HPDE6-E6E7 (cell line): ENCODE measurements at regions not wholly inside any gene's neighbourhood (a gene's known extent, or its start where the extent isn't known, plus 50 kb on each side); places are given as distances from the start of the nearest gene placed in this dataset.

Experiments
- DNase-seq: peaks from one replicate; pipeline ENCODE4 v3.0.0; 2011; ENCODE audit warnings: missing footprints; ENCODE audit errors: extremely low spot score

- no peak for DNase-seq
Measured at GRCh38 chr1:218575079-218575478, 229.9 kb downstream of the TGFB2 start.

GRCh38 chr1:218575856-218576255 is 230.7 kb downstream of the TGFB2 start:
- DNase-seq, result no peak

GRCh38 chr1:218582646-218583045 is 237.5 kb downstream of the TGFB2 start:
- DNase-seq, result no peak

- DNase-seq, result no peak
Measured at GRCh38 chr1:218584418-218585155, 239.5 kb downstream of the TGFB2 start.

GRCh38 chr1:218585511-218586184 is 240.5 kb downstream of the TGFB2 start:
- peak; percentile 87 for DNase-seq

GRCh38 chr1:218587900-218588299 is 242.8 kb downstream of the TGFB2 start:
- DNase-seq, result no peak

- DNase-seq, result no peak
Measured at GRCh38 chr1:218588540-218589172, 243.5 kb downstream of the TGFB2 start.

GRCh38 chr1:218589487-218589886 is 244.4 kb downstream of the TGFB2 start:
- no peak for DNase-seq

- no peak for DNase-seq
Measured at GRCh38 chr1:218591966-218592365, 246.8 kb downstream of the TGFB2 start.

GRCh38 chr1:218592688-218593087 is 247.6 kb downstream of the TGFB2 start:
- no peak for DNase-seq

- peak; percentile 35 for DNase-seq
Measured at GRCh38 chr1:218600968-218601367, 255.8 kb downstream of the TGFB2 start.

- no peak for DNase-seq
Measured at GRCh38 chr1:218604217-218604616, 259.1 kb downstream of the TGFB2 start.

GRCh38 chr1:218611916-218612585 is 266.9 kb downstream of the TGFB2 start:
- DNase-seq, result no peak

GRCh38 chr1:218613105-218613504 is 268.0 kb downstream of the TGFB2 start:
- DNase-seq, result no peak

- no peak for DNase-seq
Measured at GRCh38 chr1:218614031-218614430, 268.9 kb downstream of the TGFB2 start.

- DNase-seq, result no peak
Measured at GRCh38 chr1:218616681-218617080, 271.5 kb downstream of the TGFB2 start.

- DNase-seq, result no peak
Measured at GRCh38 chr1:218617986-218618385, 272.9 kb downstream of the TGFB2 start.

GRCh38 chr1:218620956-218621355 is 275.8 kb downstream of the TGFB2 start:
- DNase-seq, result no peak

- no peak for DNase-seq
Measured at GRCh38 chr1:218624052-218624451, 278.9 kb downstream of the TGFB2 start.

GRCh38 chr1:218625393-218625792 is 280.3 kb downstream of the TGFB2 start:
- no peak for DNase-seq

GRCh38 chr1:218633238-218633988 is 288.3 kb downstream of the TGFB2 start:
- DNase-seq, result no peak

- no peak for DNase-seq
Measured at GRCh38 chr1:218634212-218634611, 289.1 kb downstream of the TGFB2 start.
